Activated B cell treated with CpG ODN at 0.5 μM for 24 hours (primary cell): ENCODE measurements at regions not wholly inside any gene's neighbourhood (a gene's known extent, or its start where the extent isn't known, plus 50 kb on each side); places are given as distances from the start of the nearest gene placed in this dataset.

Source experiments
- ATAC-seq: fragments of 200-7000 bp; cut with Tn5 transposase; one replicate; pipeline ENCODE4 v1.10.0; 2021; ENCODE audit warnings: low read depth, mild to moderate bottlenecking, moderate library complexity
- CTCF ChIA-PET: fragments of 350-600 bp; sonication (Branson Sonifier 250); formaldehyde crosslinking; loops from one replicate; lab custom pipeline; 2021; ENCODE audit warnings: antibody characterized with exemption; lab: Charles Lee
- POLR2A ChIA-PET: fragments of 350-600 bp; sonication (Branson Sonifier 250); formaldehyde crosslinking; loops from one replicate; lab custom pipeline; 2021; ENCODE audit warnings: antibody characterized with exemption; lab: Charles Lee
- DNase-seq: peaks from one replicate; pipeline ENCODE4 v3.0.0; 2022
- H3K27ac Mint-ChIP-seq: one replicate; pipeline ENCODE4 v1.8.0; 2020; ENCODE audit warnings: mixed read lengths
- H3K27me3 Mint-ChIP-seq: one replicate; pipeline ENCODE4 v1.8.0; 2021; ENCODE audit warnings: mixed read lengths
- H3K36me3 Mint-ChIP-seq: one replicate; pipeline ENCODE4 v1.8.0; 2021; ENCODE audit warnings: low read depth, mixed read lengths
- H3K4me1 Mint-ChIP-seq: one replicate; pipeline ENCODE4 v1.8.0; 2021; ENCODE audit warnings: mixed read lengths
- H3K4me3 Mint-ChIP-seq: one replicate; pipeline ENCODE4 v1.8.0; 2020; ENCODE audit warnings: mild to moderate bottlenecking, mixed read lengths
- H3K9me3 Mint-ChIP-seq: one replicate; pipeline ENCODE4 v1.8.0; 2020; ENCODE audit warnings: mixed read lengths
- intact Hi-C: fragments of 100-400 bp; cut with micrococcal nuclease; formaldehyde crosslinking; loops from one replicate; pipeline ENCODE4 v1.15.1; 2024
- TF ChIP-seq, protein P1 (sequence below): fragments of 200-600 bp; IDR thresholded peaks from one replicate; pipeline ENCODE4 v1.8.0; 2022; ENCODE audit warnings: antibody characterized with exemption, mild to moderate bottlenecking

DNA sequence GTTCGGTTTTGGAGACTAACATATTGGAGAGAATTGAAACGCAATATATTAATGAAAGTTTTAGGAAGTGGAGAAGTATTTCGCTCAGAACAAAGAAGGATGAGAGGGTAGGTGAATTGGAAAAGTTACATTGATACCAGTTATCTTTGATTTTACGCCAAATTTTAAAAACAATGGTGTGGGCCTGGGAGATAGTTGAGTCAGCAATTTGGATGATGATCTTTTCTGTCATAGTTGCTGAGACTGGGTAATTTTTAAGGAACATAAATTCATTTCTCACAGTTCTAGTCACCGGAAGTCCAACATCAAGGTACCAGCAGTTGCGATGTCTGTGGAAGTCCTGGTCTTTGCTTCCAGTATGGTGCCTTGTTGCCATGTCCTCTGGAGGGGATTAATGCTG, 644.8 kb upstream of the LCORL start:
- intact Hi-C loops: no loop called here
- DNase-seq: no peak
- ATAC-seq: no peak
- CTCF ChIA-PET: no interaction called here
- Mint-ChIP-seq H3K27me3 (no peaks in the 10 kb centered on the region), H3K36me3 (no peaks in the 10 kb centered on the region), H3K4me1 (no peaks in the 10 kb centered on the region), H3K27ac (no peak overlapping the region), H3K9me3 (peaks cover 2% of the 10 kb centered on the region), H3K4me3 (no peak overlapping the region)
- TF ChIP-seq, protein P1, sequence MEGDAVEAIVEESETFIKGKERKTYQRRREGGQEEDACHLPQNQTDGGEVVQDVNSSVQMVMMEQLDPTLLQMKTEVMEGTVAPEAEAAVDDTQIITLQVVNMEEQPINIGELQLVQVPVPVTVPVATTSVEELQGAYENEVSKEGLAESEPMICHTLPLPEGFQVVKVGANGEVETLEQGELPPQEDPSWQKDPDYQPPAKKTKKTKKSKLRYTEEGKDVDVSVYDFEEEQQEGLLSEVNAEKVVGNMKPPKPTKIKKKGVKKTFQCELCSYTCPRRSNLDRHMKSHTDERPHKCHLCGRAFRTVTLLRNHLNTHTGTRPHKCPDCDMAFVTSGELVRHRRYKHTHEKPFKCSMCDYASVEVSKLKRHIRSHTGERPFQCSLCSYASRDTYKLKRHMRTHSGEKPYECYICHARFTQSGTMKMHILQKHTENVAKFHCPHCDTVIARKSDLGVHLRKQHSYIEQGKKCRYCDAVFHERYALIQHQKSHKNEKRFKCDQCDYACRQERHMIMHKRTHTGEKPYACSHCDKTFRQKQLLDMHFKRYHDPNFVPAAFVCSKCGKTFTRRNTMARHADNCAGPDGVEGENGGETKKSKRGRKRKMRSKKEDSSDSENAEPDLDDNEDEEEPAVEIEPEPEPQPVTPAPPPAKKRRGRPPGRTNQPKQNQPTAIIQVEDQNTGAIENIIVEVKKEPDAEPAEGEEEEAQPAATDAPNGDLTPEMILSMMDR: no peak
- POLR2A ChIA-PET: no interaction called here

DNA sequence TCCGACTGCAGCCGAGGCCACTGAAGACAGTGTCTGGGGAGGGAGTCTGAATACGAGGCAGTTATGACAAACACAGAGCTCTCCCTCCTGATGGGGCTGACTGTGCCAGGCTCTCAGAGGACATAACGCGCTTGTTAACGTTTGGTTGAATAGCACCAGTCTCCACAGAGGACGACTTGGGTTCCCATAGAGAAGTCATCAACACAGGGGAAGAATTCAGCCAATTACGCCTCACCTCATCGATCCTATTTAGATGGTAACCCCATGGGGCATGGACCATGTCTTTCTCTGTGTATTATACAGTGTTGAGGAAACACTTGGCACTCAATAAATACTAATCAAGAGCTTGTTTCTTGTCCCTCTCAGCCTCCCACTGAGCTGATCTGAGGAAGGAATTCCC, 642.6 kb upstream of the LCORL start:
- no peak overlapping the region for H3K27ac Mint-ChIP-seq
- peaks cover 2% of the 10 kb centered on the region for H3K9me3 Mint-ChIP-seq
- DNase-seq (no peak), ATAC-seq (no peak)
- no peaks in the 10 kb centered on the region for H3K27me3 Mint-ChIP-seq
- intact Hi-C loops: no loop called here
- TF ChIP-seq, protein P1: no peak
- POLR2A ChIA-PET: no interaction called here
- CTCF ChIA-PET: no interaction called here
- H3K4me1 Mint-ChIP-seq: no peaks in the 10 kb centered on the region
- H3K36me3 Mint-ChIP-seq: no peaks in the 10 kb centered on the region
- no peak overlapping the region for H3K4me3 Mint-ChIP-seq

DNA sequence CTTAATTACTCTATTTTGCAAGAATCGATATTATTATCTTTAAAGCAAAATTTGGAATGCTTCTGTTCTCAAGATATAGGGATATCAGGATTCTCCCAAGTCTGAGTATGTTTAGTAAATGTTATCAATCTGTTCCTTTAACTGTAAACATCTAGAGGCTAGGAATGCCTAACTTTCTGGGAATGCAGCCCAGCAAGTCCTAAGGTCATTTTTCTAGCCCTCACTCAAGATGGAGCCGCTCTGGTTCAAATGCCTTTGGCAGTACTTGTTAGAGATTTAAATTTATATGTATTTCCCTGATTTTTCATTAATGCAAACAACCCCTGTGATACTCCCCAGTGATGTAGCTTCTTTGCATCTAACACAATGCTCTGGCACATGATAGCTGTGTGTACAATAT, 623.8 kb upstream of the LCORL start:
- CTCF ChIA-PET: no interaction called here
- intact Hi-C loops: no loop called here
- Mint-ChIP-seq H3K4me1 (no peaks in the 10 kb centered on the region), H3K4me3 (no peak overlapping the region), H3K36me3 (no peaks in the 10 kb centered on the region), H3K27me3 (no peaks in the 10 kb centered on the region), H3K9me3 (peaks cover 2% of the 10 kb centered on the region), H3K27ac (no peak overlapping the region)
- TF ChIP-seq, protein P1: no peak
- DNase-seq (no peak), ATAC-seq (no peak)
- POLR2A ChIA-PET: no interaction called here

DNA sequence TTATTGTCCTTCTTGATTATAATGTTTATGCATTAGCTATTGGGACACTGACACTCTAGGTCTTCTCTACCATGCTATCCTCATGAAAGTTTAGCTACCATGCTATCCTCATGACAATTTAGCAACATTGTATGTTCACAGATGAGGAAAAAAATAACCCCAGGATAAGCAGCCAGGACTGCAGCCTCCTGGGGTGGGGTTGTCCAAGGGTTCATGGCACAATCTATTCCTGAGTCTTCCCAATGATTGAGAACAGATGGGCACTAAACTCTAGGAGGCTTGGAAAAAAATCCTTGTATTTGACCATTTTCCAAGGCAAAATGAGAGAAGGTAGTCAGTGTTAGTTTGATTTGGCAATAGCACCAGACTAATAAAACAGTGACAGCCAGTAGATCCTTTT, 619.8 kb upstream of the LCORL start:
- no peaks in the 10 kb centered on the region for H3K27me3 Mint-ChIP-seq
- ChIA-PET CTCF (no interaction called here), POLR2A (no interaction called here)
- no peaks in the 10 kb centered on the region for H3K9me3 Mint-ChIP-seq
- TF ChIP-seq, protein P1: no peak
- no peak for ATAC-seq
- intact Hi-C loops: no loop called here
- H3K4me1 Mint-ChIP-seq: no peaks in the 10 kb centered on the region
- DNase-seq: no peak
- H3K36me3 Mint-ChIP-seq: no peaks in the 10 kb centered on the region
- no peak overlapping the region for H3K4me3 Mint-ChIP-seq
- H3K27ac Mint-ChIP-seq: no peak overlapping the region

DNA sequence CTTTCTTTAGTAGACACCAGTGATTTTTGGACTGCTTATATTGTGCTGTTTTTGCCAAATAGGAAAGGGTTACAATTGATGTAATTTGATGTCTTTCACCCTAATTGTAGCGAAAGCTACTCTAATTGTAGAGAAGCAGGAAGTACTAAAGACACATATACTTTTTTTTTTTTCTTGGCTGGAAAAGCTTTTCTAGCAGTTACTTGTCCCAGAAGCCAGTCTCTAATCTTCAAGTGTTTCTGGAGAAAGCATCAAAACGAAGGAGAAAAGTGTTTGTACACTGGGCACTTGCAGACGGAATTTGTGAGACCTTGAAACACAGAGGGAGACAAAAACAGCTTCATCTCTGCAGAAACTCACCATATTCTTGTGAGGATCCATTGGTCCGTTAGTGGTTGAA, 616.5 kb upstream of the LCORL start:
- intact Hi-C loops: no loop called here
- POLR2A ChIA-PET: no interaction called here

More for the DNA sequence above, 616.5 kb upstream of the LCORL start:
- no peaks in the 10 kb centered on the region for H3K27me3 Mint-ChIP-seq
- no peaks in the 10 kb centered on the region for H3K4me1 Mint-ChIP-seq
- ATAC-seq (no peak), DNase-seq (no peak)
- TF ChIP-seq, protein P1: no peak
- no peak overlapping the region for H3K27ac Mint-ChIP-seq
- no peak overlapping the region for H3K4me3 Mint-ChIP-seq
- no peaks in the 10 kb centered on the region for H3K9me3 Mint-ChIP-seq
- no peaks in the 10 kb centered on the region for H3K36me3 Mint-ChIP-seq
- CTCF ChIA-PET: no interaction called here
